ENCODE measurements at regions not wholly inside any gene's neighbourhood (a gene's known extent, or its start where the extent isn't known, plus 50 kb on each side); places are given as distances from the start of the nearest gene placed in this dataset.

GRCh38 chr2:146131048-146131447 lies 1611.1 kb upstream of the ZEB2 start:
- H3K4me1 ChIP-seq (ENCODE audit: insufficient read depth, low read length) = no peaks in the 10 kb centered on the region
- no peak overlapping the region for H3K27ac ChIP-seq (ENCODE audit: low read depth in 1 of 2, low read length in 2 of 2)
- Mint-ChIP-seq H3K27me3 (no peaks in the 10 kb centered on the region), H3K36me3 (ENCODE audit: low read depth) (no peaks in the 10 kb centered on the region), H3K4me1 (ENCODE audit: low read depth) (no peaks in the 10 kb centered on the region), H3K27ac (no peak overlapping the region), H3K4me3 (no peak overlapping the region), H3K9me3 (peaks cover 6% of the 10 kb centered on the region)
- H3K4me3 ChIP-seq (ENCODE audit: low read length) = no peak overlapping the region
- H3K36me3 ChIP-seq (ENCODE audit: insufficient read depth, low read length) = no peaks in the 10 kb centered on the region
- CTCF ChIA-PET = no interaction called here
- ATAC-seq (ENCODE audit: poor library complexity) = no peak
- intact Hi-C loops (cut with DNase I, micrococcal nuclease) = no loop called here
- DNase-seq = no peak
- H3K9me3 ChIP-seq (ENCODE audit: control insufficient read depth in 1 of 2, insufficient read depth in 1 of 2, low read length in 2 of 2) = peaks cover 0 to 4% of the 10 kb centered on the region in 2 experiments
- POLR2A ChIA-PET = no interaction called here
- TF ChIP-seq CTCF (IDR thresholded peaks at IDR 0.05) = no peak
- no peaks in the 10 kb centered on the region for H3K27me3 ChIP-seq (ENCODE audit: control insufficient read depth in 1 of 2, insufficient read depth in 2 of 2, low read length in 2 of 2)

GRCh38 chr2:146130290-146130689 lies 1610.4 kb upstream of the ZEB2 start:
- H3K9me3 ChIP-seq (ENCODE audit: control insufficient read depth in 1 of 2, insufficient read depth in 1 of 2, low read length in 2 of 2) = no peaks in the 10 kb centered on the region
- POLR2A ChIA-PET = no interaction called here
- no peaks in the 10 kb centered on the region for H3K27me3 Mint-ChIP-seq

GRCh38 chr2:146129231-146129630 lies 1609.3 kb upstream of the ZEB2 start:
- intact Hi-C loops (cut with DNase I, micrococcal nuclease) = no loop called here
- ATAC-seq (ENCODE audit: poor library complexity) (no peak), DNase-seq (no peak)
- Histone ChIP-seq H3K36me3 (ENCODE audit: insufficient read depth, low read length) (no peaks in the 10 kb centered on the region), H3K4me1 (ENCODE audit: insufficient read depth, low read length) (no peaks in the 10 kb centered on the region), H3K27ac (ENCODE audit: low read depth in 1 of 2, low read length in 2 of 2) (no peak overlapping the region), H3K27me3 (ENCODE audit: control insufficient read depth in 1 of 2, insufficient read depth in 2 of 2, low read length in 2 of 2) (no peaks in the 10 kb centered on the region), H3K9me3 (ENCODE audit: control insufficient read depth in 1 of 2, insufficient read depth in 1 of 2, low read length in 2 of 2) (no peaks in the 10 kb centered on the region), H3K4me3 (ENCODE audit: low read length) (no peak overlapping the region)
- Mint-ChIP-seq H3K9me3 (peaks cover 10% of the 10 kb centered on the region), H3K36me3 (ENCODE audit: low read depth) (no peaks in the 10 kb centered on the region), H3K27me3 (no peaks in the 10 kb centered on the region), H3K4me1 (ENCODE audit: low read depth) (no peaks in the 10 kb centered on the region), H3K27ac (no peak overlapping the region), H3K4me3 (no peak overlapping the region)
- no peak for TF ChIP-seq CTCF (IDR thresholded peaks at IDR 0.05)
- ChIA-PET CTCF (no interaction called here), POLR2A (no interaction called here)

More at GRCh38 chr2:146130290-146130689, 1610.4 kb upstream of the ZEB2 start:
- H3K4me1 Mint-ChIP-seq (ENCODE audit: low read depth) = no peaks in the 10 kb centered on the region
- no peak for TF ChIP-seq CTCF (IDR thresholded peaks at IDR 0.05)
- H3K4me3 Mint-ChIP-seq = no peak overlapping the region
- Histone ChIP-seq H3K4me3 (ENCODE audit: low read length) (no peak overlapping the region), H3K4me1 (ENCODE audit: insufficient read depth, low read length) (no peaks in the 10 kb centered on the region), H3K27me3 (ENCODE audit: control insufficient read depth in 1 of 2, insufficient read depth in 2 of 2, low read length in 2 of 2) (no peaks in the 10 kb centered on the region), H3K27ac (ENCODE audit: low read depth in 1 of 2, low read length in 2 of 2) (no peak overlapping the region), H3K36me3 (ENCODE audit: insufficient read depth, low read length) (no peaks in the 10 kb centered on the region)
- no peak for ATAC-seq (ENCODE audit: poor library complexity)
- intact Hi-C loops (cut with DNase I, micrococcal nuclease) = no loop called here
- no peak overlapping the region for H3K27ac Mint-ChIP-seq
- no peak for DNase-seq
- CTCF ChIA-PET = no interaction called here
- peaks cover 7% of the 10 kb centered on the region for H3K9me3 Mint-ChIP-seq
- H3K36me3 Mint-ChIP-seq (ENCODE audit: low read depth) = no peaks in the 10 kb centered on the region
